ENCODE measurements at regions not wholly inside any gene's neighbourhood (a gene's known extent, or its start where the extent isn't known, plus 50 kb on each side); places are given as distances from the start of the nearest gene placed in this dataset.

- Histone ChIP-seq H4K8ac (ENCODE audit: low read depth in 2 of 2, low read length in 2 of 2) (no peak overlapping the region), H4K20me1 (ENCODE audit: insufficient read depth, low read length) (no peaks in the 10 kb centered on the region), H3K27me3 (ENCODE audit: control insufficient read depth, insufficient read depth, low read length) (0 out of 2 replicates have a peak, but pooled peaks cover 2% of the 10 kb centered on the region), H3K79me1 (ENCODE audit: low read depth in 1 of 2, low read length in 2 of 2) (no peaks in the 10 kb centered on the region), H3K56ac (ENCODE audit: extremely low read depth, insufficient read depth, low read length) (no peak overlapping the region), H2BK120ac (ENCODE audit: low read depth, low read length) (no peak overlapping the region), H3K4me1 (ENCODE audit: control insufficient read depth, insufficient read depth, low read length) (no peaks in the 10 kb centered on the region), H3K9me1 (ENCODE audit: insufficient read depth, low read length) (no peaks in the 10 kb centered on the region), H3K4ac (ENCODE audit: low read depth, low read length) (no peak overlapping the region), H4K91ac (ENCODE audit: insufficient read depth, low read depth, low read length) (no peak overlapping the region), H3K9me3 (ENCODE audit: control insufficient read depth, insufficient read depth, low read length) (no peaks in the 10 kb centered on the region), H2AK9ac (replicated peaks; ENCODE audit: low read depth, low read length, poor library complexity) (no peak overlapping the region), H4K5ac (ENCODE audit: low read depth, low read length) (no peak overlapping the region), H3K4me3 (ENCODE audit: insufficient read depth, low read depth, low read length) (no peak overlapping the region), H3K4me2 (ENCODE audit: low read depth, low read length) (no peak overlapping the region), H2AFZ (replicated peaks; ENCODE audit: low read length, poor library complexity) (no peak overlapping the region), H3K14ac (replicated peaks; ENCODE audit: low read depth, low read length) (no peak overlapping the region), H3K23ac (ENCODE audit: low read depth, low read length) (no peak overlapping the region), H3K27ac (ENCODE audit: insufficient read depth, low read length) (no peak overlapping the region), H2BK15ac (ENCODE audit: low read depth, low read length) (no peak overlapping the region), H3K9ac (ENCODE audit: low read depth, low read length) (no peak overlapping the region), H3K36me3 (ENCODE audit: control insufficient read depth, insufficient read depth, low read length) (no peaks in the 10 kb centered on the region), H3K18ac (ENCODE audit: low read depth, low read length) (no peak overlapping the region), H2AK5ac (ENCODE audit: low read depth, low read length) (no peak overlapping the region), H2BK20ac (ENCODE audit: low read depth, low read length) (no peak overlapping the region), H2BK5ac (ENCODE audit: low read depth, low read length, poor library complexity, severe bottlenecking) (no peak overlapping the region)
- in situ Hi-C loops (cut with MboI; ENCODE audit: low sequenced_read_pairs) (no loop called here), dilution Hi-C loops (cut with HindIII; ENCODE audit: low sequenced_read_pairs, unreplicated experiment) (no loop called here), intact Hi-C loops (cut with micrococcal nuclease) (no loop called here)
- ChIA-PET CTCF (no interaction called here), POLR2A (ENCODE audit: unreplicated experiment) (no interaction called here)
- no CpG with 5 or more reads among the region's 1 CpG for WGBS, 2 experiments (ENCODE audit: extremely low coverage in 2 of 2, insufficient read length in 1 of 2)
- DNase-seq (no peak), ATAC-seq (ENCODE audit: low read depth) (no peak)
- TF ChIP-seq CTCF (conservative IDR thresholded peaks at IDR 0.05; ENCODE audit: low read depth, low read length) (no peak), CHD1 (IDR thresholded peaks at IDR 0.05; ENCODE audit: low read depth, low read length) (no peak), RFX5 (IDR thresholded peaks at IDR 0.05; ENCODE audit: low read depth, low read length) (no peak), MXI1 (IDR thresholded peaks at IDR 0.05; ENCODE audit: borderline replicate concordance, low read depth, low read length) (no peak), MAFK (IDR thresholded peaks at IDR 0.05; ENCODE audit: low read depth, low read length) (no peak), RAD21 (IDR thresholded peaks at IDR 0.05; ENCODE audit: low read length) (no peak), FOS (IDR thresholded peaks at IDR 0.05; ENCODE audit: low read depth, low read length) (no peak)
- no TSS peak for BruUV-seq (replicated peaks)
Observed at GRCh38 chrX:106457802-106458201, 154.0 kb upstream of the RADX start.

All from IMR-90 (cell line).